ENCODE measurements at regions not wholly inside any gene's neighbourhood (a gene's known extent, or its start where the extent isn't known, plus 50 kb on each side); places are given as distances from the start of the nearest gene placed in this dataset.
"Not testable (repeated sequence)": the region's sequence is repeated elsewhere in the genome, so short reads cannot be mapped to it uniquely, and the experiment has no call there.

DNA sequence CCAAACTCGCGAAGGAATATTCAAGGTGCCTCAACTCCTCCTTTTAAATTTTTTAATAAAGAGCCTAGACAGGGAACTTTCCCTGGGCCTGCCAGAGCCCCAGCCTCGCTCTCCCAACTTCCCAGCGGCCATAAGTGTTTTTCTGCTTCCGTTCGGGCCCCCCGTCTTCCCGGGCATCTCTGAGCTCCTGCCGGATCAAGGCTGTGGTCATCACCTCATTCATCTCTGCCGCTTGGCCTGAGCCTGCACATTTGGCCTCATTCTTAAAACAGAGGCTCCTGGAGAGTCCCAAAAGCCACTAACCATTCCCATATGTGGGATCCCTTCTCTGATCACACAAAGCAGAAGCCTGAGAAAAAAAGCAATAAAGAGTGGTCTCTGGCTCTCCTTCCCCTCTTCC is 969.1 kb upstream of the DEFB115 start:
- FAIRE-seq (no peak), ATAC-seq (no peak), DNase-seq (ENCODE audit: low read depth in 1 of 2, low spot score in 1 of 2) (no peak)
- no peak for TF ChIP-seq TP53 (CRISPR knock-in tag; IDR thresholded peaks at IDR 0.05)
- TF ChIP-seq EP300 (IDR thresholded peaks at IDR 0.05), result no peak
- no peak for TF ChIP-seq FOSL2 (IDR thresholded peaks at IDR 0.05)
- TF ChIP-seq FOSL2 (CRISPR knock-in tag; IDR thresholded peaks at IDR 0.05), result no peak
- TF ChIP-seq ZC3H11A (IDR thresholded peaks at IDR 0.05), result no peak
- TF ChIP-seq MAFK (IDR thresholded peaks at IDR 0.05; ENCODE audit: partially characterized antibody), result no peak
- no peak for TF ChIP-seq HDAC2 (IDR thresholded peaks at IDR 0.05)
- no peak for TF ChIP-seq FOSB (CRISPR knock-in tag; IDR thresholded peaks at IDR 0.05)
- no peak for TF ChIP-seq EHF (CRISPR knock-in tag; IDR thresholded peaks at IDR 0.05)
- no peak for TF ChIP-seq SMC3 (IDR thresholded peaks at IDR 0.05)
- no peak for TF ChIP-seq PHF8 (IDR thresholded peaks at IDR 0.05; ENCODE audit: borderline replicate concordance, low read depth)
- TF ChIP-seq, protein P1, sequence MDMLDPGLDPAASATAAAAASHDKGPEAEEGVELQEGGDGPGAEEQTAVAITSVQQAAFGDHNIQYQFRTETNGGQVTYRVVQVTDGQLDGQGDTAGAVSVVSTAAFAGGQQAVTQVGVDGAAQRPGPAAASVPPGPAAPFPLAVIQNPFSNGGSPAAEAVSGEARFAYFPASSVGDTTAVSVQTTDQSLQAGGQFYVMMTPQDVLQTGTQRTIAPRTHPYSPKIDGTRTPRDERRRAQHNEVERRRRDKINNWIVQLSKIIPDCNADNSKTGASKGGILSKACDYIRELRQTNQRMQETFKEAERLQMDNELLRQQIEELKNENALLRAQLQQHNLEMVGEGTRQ (IDR thresholded peaks at IDR 0.05), result no peak
- POLR2A ChIA-PET, result no interaction called here
- Histone ChIP-seq H3K27ac (no peak overlapping the region), H3K4me2 (no peak overlapping the region), H3K4me3 (no peak overlapping the region), H3K9me3 (no peaks in the 10 kb centered on the region), H3K4me1 (0 out of 3 replicates have a peak, but pooled peaks cover 3% of the 10 kb centered on the region)
- CTCF ChIA-PET, result no interaction called here
- WGBS (ENCODE audit: missing lambda C conversion rate), result 78% methylated on average over 10 of the region's 10 CpGs

DNA sequence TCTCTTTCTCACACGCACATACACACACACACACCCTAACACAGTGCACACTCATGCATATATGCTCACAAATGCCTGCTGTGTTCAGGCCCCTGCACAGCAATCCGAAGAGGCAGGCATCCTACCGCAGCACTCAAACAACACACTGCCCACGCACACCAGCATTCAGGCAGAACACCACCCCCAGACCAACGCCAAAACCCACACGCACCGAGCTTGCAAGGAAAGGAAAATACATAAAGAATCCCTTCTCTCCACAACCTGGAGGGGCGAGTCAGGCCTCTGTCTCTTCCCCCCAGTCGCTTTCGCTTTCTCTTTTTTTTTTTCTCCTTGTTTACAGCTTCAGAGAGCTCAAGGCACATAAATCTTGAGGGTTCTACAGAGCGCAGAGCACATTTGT is 968.4 kb upstream of the DEFB115 start:
- H3K9me3 ChIP-seq; POLR2A ChIA-PET; FAIRE-seq; H3K27ac ChIP-seq; H3K4me1 ChIP-seq; H3K4me2 ChIP-seq; CTCF ChIA-PET; DNase-seq (ENCODE audit: low read depth in 1 of 2, low spot score in 1 of 2); H3K4me3 ChIP-seq; ATAC-seq: not testable (repeated sequence)
- WGBS (ENCODE audit: missing lambda C conversion rate), result 73% methylated on average over 11 of the region's 11 CpGs

DNA sequence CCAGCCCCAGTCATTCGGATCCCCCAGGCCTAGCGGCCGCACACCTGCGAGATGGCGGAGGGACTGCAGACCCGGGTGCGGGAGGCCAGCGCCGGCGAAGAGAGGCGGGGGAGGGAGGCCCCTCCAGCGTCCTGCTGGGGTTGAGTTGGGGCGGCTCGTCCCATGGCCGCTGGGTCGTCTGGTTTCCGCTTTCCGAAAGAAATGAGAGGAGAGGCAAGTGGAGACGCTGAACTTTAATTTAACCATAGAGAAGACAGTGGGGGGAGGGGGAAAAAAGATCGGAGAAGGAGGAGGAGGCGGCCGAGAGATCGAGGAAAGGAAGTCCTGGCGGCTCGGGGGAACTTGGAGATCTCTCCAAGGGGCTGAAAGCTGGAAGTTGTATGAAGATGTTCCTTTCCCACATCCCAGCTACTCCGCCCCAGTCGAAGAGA is 967.7 kb upstream of the DEFB115 start:
- H3K9me3 ChIP-seq; H3K4me3 ChIP-seq; DNase-seq (ENCODE audit: low read depth in 1 of 2, low spot score in 1 of 2); POLR2A ChIA-PET; H3K4me2 ChIP-seq; H3K4me1 ChIP-seq; FAIRE-seq; CTCF ChIA-PET; H3K27ac ChIP-seq; ATAC-seq: not testable (repeated sequence)
- WGBS (ENCODE audit: missing lambda C conversion rate), result 86% methylated on average over 26 of the region's 27 CpGs

DNA sequence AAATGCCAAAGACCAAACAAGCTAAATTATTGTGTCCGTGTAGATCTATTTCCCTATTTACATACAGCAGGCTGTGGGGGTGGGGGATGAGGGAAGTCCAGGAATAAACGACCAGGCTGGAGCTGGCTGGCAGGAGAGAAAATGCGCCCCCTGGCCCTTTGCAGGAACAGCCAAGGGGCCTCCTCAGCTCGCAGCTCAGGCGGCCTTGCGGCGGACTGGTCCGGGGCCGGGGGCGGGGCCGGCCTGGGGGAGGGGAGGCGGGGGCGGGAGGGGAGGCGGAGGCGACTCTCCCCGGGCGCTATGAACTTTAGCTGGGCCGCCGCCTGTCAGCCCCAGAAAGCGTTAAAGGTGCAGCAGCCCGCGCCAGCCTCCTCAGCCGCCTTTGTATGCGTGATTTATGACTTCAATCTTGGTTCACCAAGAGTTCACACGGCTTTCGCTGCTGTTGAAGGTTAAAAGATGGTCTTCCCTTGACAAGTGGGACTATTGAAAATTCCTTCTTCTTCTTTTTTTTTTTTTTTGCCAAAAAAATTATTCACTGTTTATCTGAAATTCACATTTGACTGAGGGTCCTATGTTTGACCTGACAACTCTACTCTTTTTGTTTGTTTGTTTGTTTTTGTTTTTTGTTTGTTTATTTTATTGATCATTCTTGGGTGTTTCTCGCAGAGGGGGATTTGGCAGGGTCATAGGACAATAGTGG is 967.0 kb upstream of the DEFB115 start:
- 49% methylated on average over 10 of the region's 27 CpGs for WGBS (ENCODE audit: missing lambda C conversion rate)
- FAIRE-seq, H3K4me3 ChIP-seq, H3K9me3 ChIP-seq, CTCF ChIA-PET, H3K4me1 ChIP-seq, H3K27ac ChIP-seq, POLR2A ChIA-PET: not testable (repeated sequence)
- DNase-seq (ENCODE audit: low read depth in 1 of 2, low spot score in 1 of 2) (peak in 1 of 2 experiments; percentile 16), ATAC-seq (peak in 1 of 2 experiments; percentile 58; a peak in 2 of 6 replicates)
- H3K4me2 ChIP-seq, result peak overlapping the region; percentile 39; the same call in 1 of the 3 replicates

DNA sequence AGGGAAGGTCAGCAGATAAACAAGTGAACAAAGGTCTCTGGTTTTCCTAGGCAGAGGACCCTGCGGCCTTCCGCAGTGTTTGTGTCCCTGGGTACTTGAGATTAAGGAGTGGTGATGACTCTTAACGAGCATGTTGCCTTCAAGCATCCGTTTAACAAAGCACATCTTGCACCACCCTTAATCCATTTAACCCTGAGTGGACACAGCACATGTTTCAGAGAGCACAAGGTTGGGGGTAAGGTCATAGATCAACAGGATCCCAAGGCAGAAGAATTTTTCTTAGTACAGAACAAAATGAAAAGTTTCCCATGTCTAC is 966.4 kb upstream of the DEFB115 start:
- H3K27ac ChIP-seq; DNase-seq (ENCODE audit: low read depth in 1 of 2, low spot score in 1 of 2); H3K4me1 ChIP-seq; H3K9me3 ChIP-seq; POLR2A ChIA-PET; FAIRE-seq; H3K4me2 ChIP-seq; H3K4me3 ChIP-seq; CTCF ChIA-PET; ATAC-seq: not testable (repeated sequence)
- WGBS (ENCODE audit: missing lambda C conversion rate), result 64% methylated on average over 4 of the region's 4 CpGs

DNA sequence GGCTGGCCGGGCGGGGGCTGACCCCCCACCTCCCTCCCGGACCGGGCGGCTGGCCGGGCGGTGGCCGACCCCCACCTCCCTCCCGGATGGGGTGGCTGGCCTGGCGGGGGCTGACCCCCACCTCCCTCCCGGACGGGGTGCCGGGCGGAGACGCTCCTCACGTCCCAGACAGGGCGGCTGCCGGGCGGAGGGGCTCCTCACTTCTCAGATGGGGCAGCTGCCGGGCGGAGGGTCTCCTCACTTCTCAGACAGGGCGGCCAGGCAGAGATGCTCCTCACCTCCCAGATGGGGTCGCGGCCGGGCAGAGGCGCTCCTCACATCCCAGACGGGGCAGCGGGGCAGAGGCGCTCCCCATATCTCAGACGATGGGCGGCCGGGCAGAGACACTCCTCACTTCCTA is 965.8 kb upstream of the DEFB115 start:
- CTCF ChIA-PET; H3K4me1 ChIP-seq; POLR2A ChIA-PET; H3K9me3 ChIP-seq; DNase-seq (ENCODE audit: low read depth in 1 of 2, low spot score in 1 of 2); FAIRE-seq; H3K4me2 ChIP-seq; H3K4me3 ChIP-seq; ATAC-seq; H3K27ac ChIP-seq: not testable (repeated sequence)
- 100% methylated on average over 2 of the region's 32 CpGs for WGBS (ENCODE audit: missing lambda C conversion rate)

DNA sequence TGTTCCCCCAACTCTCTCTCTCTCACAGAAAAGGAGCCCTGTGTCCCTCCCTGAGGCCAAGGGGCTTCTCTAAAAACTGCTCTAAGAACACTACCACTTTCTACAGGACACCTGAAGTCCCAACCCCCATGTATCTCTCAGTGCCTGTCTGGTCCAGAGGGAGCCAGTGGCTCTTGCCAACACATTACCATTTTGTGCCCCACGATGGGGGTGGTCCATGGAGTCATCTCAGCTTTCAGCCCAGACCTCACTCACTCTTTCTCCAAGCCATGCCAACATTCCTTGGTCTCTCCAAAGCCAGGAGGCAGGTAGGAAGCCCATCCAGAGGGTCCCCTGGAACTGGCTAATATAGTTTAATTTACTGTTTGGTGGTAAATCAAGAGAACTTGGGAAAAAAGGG is 962.1 kb upstream of the DEFB115 start:
- H3K4me1 ChIP-seq; H3K27ac ChIP-seq; DNase-seq (ENCODE audit: low read depth in 1 of 2, low spot score in 1 of 2); H3K4me2 ChIP-seq; H3K9me3 ChIP-seq; POLR2A ChIA-PET; FAIRE-seq; CTCF ChIA-PET; ATAC-seq; H3K4me3 ChIP-seq: not testable (repeated sequence)
- WGBS (ENCODE audit: missing lambda C conversion rate), result 0% methylated on average over 1 of the region's 1 CpG

DNA sequence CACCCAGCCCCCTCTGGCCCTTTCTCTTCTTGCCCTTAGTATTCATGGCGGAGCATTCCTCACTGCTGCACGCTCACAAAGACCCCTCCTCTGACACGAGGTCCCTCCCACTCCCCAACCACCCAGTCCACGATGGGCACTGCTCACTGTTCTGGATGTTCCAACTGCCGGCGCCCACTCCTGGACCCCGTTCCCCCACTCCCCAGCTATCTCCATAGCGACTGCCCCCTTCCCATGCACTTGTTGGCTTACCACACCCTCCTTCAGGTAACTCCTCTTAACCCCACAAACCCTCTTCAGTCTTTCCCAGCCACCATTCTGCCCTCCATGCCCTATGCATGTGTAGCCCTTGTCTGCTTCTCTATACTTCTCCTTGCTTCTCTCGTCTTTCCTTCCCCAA is 961.5 kb upstream of the DEFB115 start:
- FAIRE-seq; ATAC-seq; H3K4me3 ChIP-seq; POLR2A ChIA-PET; H3K4me2 ChIP-seq; H3K27ac ChIP-seq; H3K9me3 ChIP-seq; CTCF ChIA-PET; DNase-seq (ENCODE audit: low read depth in 1 of 2, low spot score in 1 of 2); H3K4me1 ChIP-seq: not testable (repeated sequence)
- WGBS (ENCODE audit: missing lambda C conversion rate), result 34% methylated on average over 6 of the region's 9 CpGs

DNA sequence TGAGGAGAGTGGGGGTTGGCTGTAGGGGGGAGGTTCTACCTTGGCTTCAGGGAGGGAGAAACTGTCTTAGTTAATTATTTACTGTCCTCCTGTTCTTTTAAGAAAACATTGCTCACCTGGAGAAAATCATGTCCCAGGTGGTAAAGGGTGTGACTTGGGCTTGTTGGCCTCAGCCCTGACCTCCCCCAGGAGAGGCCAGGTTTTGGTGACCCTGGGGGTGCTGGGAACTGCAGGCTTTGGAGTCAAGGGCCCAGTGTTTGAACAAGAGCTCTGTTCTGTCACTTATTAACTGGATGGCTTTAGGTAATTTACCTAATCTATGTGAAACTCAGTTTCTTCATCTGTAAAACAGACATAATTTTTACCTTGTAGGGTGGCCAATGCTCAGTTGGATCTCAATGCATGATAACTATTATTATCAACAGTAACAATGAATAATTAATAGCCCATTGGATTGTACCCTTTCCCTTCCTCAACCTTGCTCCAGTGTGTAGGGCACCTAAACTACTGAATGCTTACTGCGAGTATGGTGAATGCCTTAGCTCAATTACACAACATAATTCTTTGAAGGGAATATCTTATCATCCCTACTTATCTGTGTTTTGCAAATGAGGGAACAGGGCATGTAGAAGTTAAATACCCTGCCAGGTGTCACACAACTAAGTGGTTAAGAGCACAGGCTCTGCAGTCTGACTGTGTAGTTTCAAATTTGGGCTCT is 959.4 kb upstream of the DEFB115 start:
- H3K4me2 ChIP-seq; FAIRE-seq; DNase-seq (ENCODE audit: low read depth in 1 of 2, low spot score in 1 of 2); CTCF ChIA-PET; H3K9me3 ChIP-seq; H3K27ac ChIP-seq; H3K4me1 ChIP-seq; H3K4me3 ChIP-seq; POLR2A ChIA-PET; ATAC-seq: not testable (repeated sequence)
- 0% methylated on average over 1 of the region's 1 CpG for WGBS (ENCODE audit: missing lambda C conversion rate)

Measured in A549 (cell line).